Activated CD4-positive, alpha-beta T cell treated with anti-CD3 and anti-CD28 coated beads, Interleukin-2, Interleukin-4, amounts not matched to agents 100 ng/mL and 50 ng/mL, durations not matched to agents 16 hours and 8 hours (primary cell): ENCODE measurements at regions not wholly inside any gene's neighbourhood (a gene's known extent, or its start where the extent isn't known, plus 50 kb on each side); places are given as distances from the start of the nearest gene placed in this dataset.
"Not testable (repeated sequence)": the region's sequence is repeated elsewhere in the genome, so short reads cannot be mapped to it uniquely, and the experiment has no call there.

Source experiments
- DNase-seq: peaks from one replicate; pipeline ENCODE4 v3.0.0-alpha.2; 2020; ENCODE audit warnings: low spot score

- DNase-seq: no peak
These were observed 838.2 kb downstream of the RAPGEF2 start for GRCh38 chr4:159941076-159941475.

- DNase-seq: no peak
These were observed 841.6 kb downstream of the RAPGEF2 start for GRCh38 chr4:159944477-159944876.

- DNase-seq: peak; percentile 32
These were observed 844.2 kb downstream of the RAPGEF2 start for GRCh38 chr4:159946983-159947615.

GRCh38 chr4:159950707-159951106 is 847.8 kb downstream of the RAPGEF2 start:
- DNase-seq: no peak

- no peak for DNase-seq
These were observed 863.9 kb downstream of the RAPGEF2 start for GRCh38 chr4:159966746-159967145.

GRCh38 chr4:159976871-159977482 is 874.1 kb downstream of the RAPGEF2 start:
- DNase-seq: not testable (repeated sequence)

GRCh38 chr4:159977907-159978617 is 875.2 kb downstream of the RAPGEF2 start:
- DNase-seq: no peak

GRCh38 chr4:159979351-159979750 is 876.5 kb downstream of the RAPGEF2 start:
- no peak for DNase-seq

GRCh38 chr4:159979953-159980352 is 877.1 kb downstream of the RAPGEF2 start:
- no peak for DNase-seq

- DNase-seq: no peak
These were observed 878.1 kb downstream of the RAPGEF2 start for GRCh38 chr4:159980826-159981468.

GRCh38 chr4:159981469-159981856 is 878.6 kb downstream of the RAPGEF2 start:
- no peak for DNase-seq

- DNase-seq: no peak
These were observed 880.2 kb downstream of the RAPGEF2 start for GRCh38 chr4:159983082-159983481.

- DNase-seq: no peak
These were observed 907.0 kb downstream of the RAPGEF2 start for GRCh38 chr4:160009656-160010493.

GRCh38 chr4:160019936-160020335 is 917.1 kb downstream of the RAPGEF2 start:
- no peak for DNase-seq

- DNase-seq: no peak
These were observed 917.9 kb downstream of the RAPGEF2 start for GRCh38 chr4:160020804-160021203.

GRCh38 chr4:160021870-160022269 is 919.0 kb downstream of the RAPGEF2 start:
- DNase-seq: no peak

- DNase-seq: no peak
These were observed 923.8 kb downstream of the RAPGEF2 start for GRCh38 chr4:160026721-160027120.

- DNase-seq: no peak
These were observed 931.6 kb downstream of the RAPGEF2 start for GRCh38 chr4:160034501-160034900.

- no peak for DNase-seq
These were observed 935.7 kb downstream of the RAPGEF2 start for GRCh38 chr4:160038615-160039014.

- no peak for DNase-seq
These were observed 941.8 kb downstream of the RAPGEF2 start for GRCh38 chr4:160044693-160045092.

GRCh38 chr4:160082432-160083207 is 979.7 kb downstream of the RAPGEF2 start:
- no peak for DNase-seq
